H1 (cell line): ENCODE measurements at regions not wholly inside any gene's neighbourhood (a gene's known extent, or its start where the extent isn't known, plus 50 kb on each side); places are given as distances from the start of the nearest gene placed in this dataset.

Experiments
- CTCF ChIA-PET: fragments of 300-600 bp; sonication (Branson Sonifier 250); formaldehyde crosslinking; loops from one replicate; lab custom pipeline; 2021; ENCODE audit not compliant: partially characterized antibody; lab: Charles Lee
- POLR2A ChIA-PET: fragments of 300-600 bp; sonication (Branson Sonifier 250); formaldehyde crosslinking; loops from one replicate; lab custom pipeline; 2021; ENCODE audit warnings: inconsistent platforms; ENCODE audit not compliant: partially characterized antibody; lab: Charles Lee
- DNase-seq, 2 experiments: peaks; one replicate each; pipeline versions ENCODE4 v3.0.0 to v3.0.0-alpha.2; 2010 to 2022; ENCODE audit warnings: low spot score in 2 of 2, low read depth in 1 of 2, mixed read lengths in 1 of 2
- FAIRE-seq: peaks from 2 replicates; lab custom pipeline; 2011; peaks lifted over from hg19 to GRCh38; lab: Jason Lieb, UNC
- H2AFZ ChIP-seq: 2 replicates; pipeline ENCODE4 v1.8.1; 2012; ENCODE audit warnings: low read length, inconsistent platforms
- H2AK5ac ChIP-seq: 2 replicates; pipeline ENCODE4 v1.6.1; 2013; ENCODE audit warnings: low read depth, low read length
- H2BK120ac ChIP-seq: replicated peaks from 2 replicates; pipeline ENCODE3; 2013; ENCODE audit warnings: low read depth, low read length, inconsistent platforms
- H2BK12ac ChIP-seq: 2 replicates; pipeline ENCODE4 v1.6.1; 2013; ENCODE audit warnings: low read depth, low read length
- H2BK15ac ChIP-seq: 2 replicates; pipeline ENCODE4 v1.6.1; 2013; ENCODE audit warnings: low read length
- H2BK20ac ChIP-seq: 2 replicates; pipeline ENCODE4 v1.6.1; 2013; ENCODE audit warnings: low read length
- H2BK5ac ChIP-seq: 2 replicates; pipeline ENCODE4 v1.6.1; 2013; ENCODE audit warnings: low read depth, low read length
- H3K14ac ChIP-seq: 2 replicates; pipeline ENCODE4 v1.6.1; 2013; ENCODE audit warnings: inconsistent platforms; ENCODE audit not compliant: insufficient read length
- H3K18ac ChIP-seq: 2 replicates; pipeline ENCODE4 v1.6.1; 2013; ENCODE audit warnings: low read length; ENCODE audit errors: extremely low read depth
- H3K23ac ChIP-seq: 2 replicates; pipeline ENCODE4 v1.6.1; 2013; ENCODE audit warnings: inconsistent platforms; ENCODE audit not compliant: insufficient read length
- H3K23me2 ChIP-seq: 2 replicates; pipeline ENCODE4 v1.6.1; 2013; ENCODE audit warnings: low read depth, low read length
- H3K27ac ChIP-seq: 2 replicates; pipeline ENCODE4 v1.6.1; 2011; ENCODE audit warnings: low read depth, low read length, inconsistent platforms
- H3K27me3 ChIP-seq, 4 experiments: replicated peaks in 1 of 4; 1 replicate in 1 of 4; 2 replicates in 3 of 4; pipeline versions ENCODE4 v1.6.1 to v1.8.1; 2011 to 2013; ENCODE audit warnings: low read length in 3 of 4, mild to moderate bottlenecking in 3 of 4, inconsistent platforms in 2 of 4, mixed read lengths in 2 of 4, moderate library complexity in 1 of 4; ENCODE audit not compliant: control insufficient read depth in 3 of 4, insufficient read depth in 3 of 4; ENCODE audit errors: extremely low read depth in 1 of 4
- H3K36me3 ChIP-seq, 4 experiments: 2 replicates each; pipeline versions ENCODE4 v1.6.1 to v1.8.1; 2011 to 2013; ENCODE audit warnings: mild to moderate bottlenecking in 4 of 4, low read length in 3 of 4, moderate library complexity in 2 of 4, control low read depth in 1 of 4, inconsistent platforms in 1 of 4; ENCODE audit not compliant: insufficient read depth in 4 of 4, control insufficient read depth in 2 of 4
- H3K4ac ChIP-seq: replicated peaks from 2 replicates; pipeline ENCODE3; 2013; ENCODE audit warnings: low read length, low read depth, mixed read lengths, inconsistent platforms; ENCODE audit not compliant: insufficient read length
- H3K4me1 ChIP-seq, 4 experiments: replicated peaks in 1 of 4; 1 replicate in 1 of 4; 2 replicates in 3 of 4; pipeline versions ENCODE4 v1.6.1 to v1.8.1; 2011 to 2013; ENCODE audit warnings: low read length in 3 of 4, inconsistent platforms in 2 of 4, mixed read lengths in 1 of 4; ENCODE audit not compliant: insufficient read depth in 4 of 4, control insufficient read depth in 3 of 4
- H3K4me2 ChIP-seq, 2 experiments: 2 replicates each; pipeline versions ENCODE4 v1.6.1 to v1.8.1; 2011 to 2013; ENCODE audit warnings: low read depth in 2 of 2, low read length in 2 of 2, control low read depth in 1 of 2, inconsistent platforms in 1 of 2, mild to moderate bottlenecking in 1 of 2; ENCODE audit not compliant: insufficient read depth in 1 of 2
- H3K4me3 ChIP-seq, 4 experiments: fragments of 200-600, 300-600 bp in 1 of 4; sonication (generic), shearing (Covaris generic), sonication (Bioruptor Twin) in 1 of 4; 2 replicates each; pipeline versions ENCODE4 v1.5.1 to v1.8.1; 2011 to 2016; ENCODE audit warnings: low read length in 4 of 4, low read depth in 3 of 4, control low read depth in 2 of 4, inconsistent platforms in 2 of 4, mild to moderate bottlenecking in 2 of 4, mixed read lengths in 1 of 4, moderate library complexity in 1 of 4; ENCODE audit not compliant: insufficient read depth in 2 of 4; ENCODE audit errors: extremely low read depth in 1 of 4
- H3K56ac ChIP-seq: replicated peaks from 2 replicates; pipeline ENCODE3; 2013; ENCODE audit warnings: low read depth, mild to moderate bottlenecking, mixed read lengths, low read length, inconsistent platforms; ENCODE audit not compliant: insufficient read length
- H3K79me1 ChIP-seq: 2 replicates; pipeline ENCODE4 v1.6.1; 2013; ENCODE audit warnings: low read depth, low read length, control low read depth
- H3K79me2 ChIP-seq, 2 experiments: 2 replicates each; pipeline versions ENCODE4 v1.6.1 to v1.8.1; 2012 to 2013; ENCODE audit warnings: low read length in 2 of 2, mild to moderate bottlenecking in 2 of 2, inconsistent platforms in 1 of 2; ENCODE audit not compliant: insufficient read depth in 2 of 2, control insufficient read depth in 1 of 2
- H3K9ac ChIP-seq, 4 experiments: replicated peaks in 1 of 4; 1 replicate in 1 of 4; 2 replicates in 3 of 4; pipeline versions ENCODE4 v1.6.1 to v1.8.1; 2011 to 2013; ENCODE audit warnings: low read depth in 3 of 4, low read length in 3 of 4, control low read depth in 2 of 4, mild to moderate bottlenecking in 2 of 4, moderate library complexity in 2 of 4, inconsistent platforms in 1 of 4; ENCODE audit errors: extremely low read depth in 1 of 4
- H3K9me3 ChIP-seq, 2 experiments: 2 replicates each; pipeline versions ENCODE4 v1.6.1 to v1.8.1; 2012 to 2013; ENCODE audit warnings: mild to moderate bottlenecking in 2 of 2, moderate library complexity in 2 of 2, control low read depth in 1 of 2, inconsistent platforms in 1 of 2, low read depth in 1 of 2, low read length in 1 of 2, mixed read lengths in 1 of 2; ENCODE audit not compliant: insufficient read depth in 2 of 2
- H4K20me1 ChIP-seq, 2 experiments: replicated peaks in 1 of 2; 2 replicates each; pipeline versions ENCODE3 to v1.8.1; 2011 to 2013; ENCODE audit warnings: inconsistent platforms in 2 of 2, low read length in 2 of 2, mild to moderate bottlenecking in 1 of 2; ENCODE audit not compliant: insufficient read depth in 2 of 2, control insufficient read depth in 1 of 2
- H4K5ac ChIP-seq: 2 replicates; pipeline ENCODE4 v1.6.1; 2013; ENCODE audit warnings: low read length, low read depth, mixed read lengths, inconsistent platforms; ENCODE audit not compliant: insufficient read length
- H4K8ac ChIP-seq: 2 replicates; pipeline ENCODE4 v1.8.0; 2013; ENCODE audit warnings: mild to moderate bottlenecking, moderate library complexity, low read length, inconsistent platforms; ENCODE audit not compliant: insufficient read depth; ENCODE audit errors: extremely low read depth
- H4K91ac ChIP-seq: replicated peaks from 2 replicates; pipeline ENCODE3; 2013; ENCODE audit warnings: low read length, mixed read lengths, inconsistent platforms; ENCODE audit not compliant: insufficient read length
- ASH2L ChIP-seq: fragments of 200-600, 300-600 bp; sonication (generic); IDR thresholded peaks from one replicate; pipeline ENCODE4 v1.7.1; 2017; ENCODE audit warnings: low read length
- CBX5 ChIP-seq: fragments of 300-800, 300-1000 bp; sonication (generic); IDR thresholded peaks from 2 replicates; pipeline ENCODE4 v1.7.1; 2016; ENCODE audit warnings: antibody characterized with exemption, low read length, low read depth
- CEBPB ChIP-seq: IDR thresholded peaks from 2 replicates; pipeline ENCODE4 v1.6.1; 2012; ENCODE audit warnings: low read depth, low read length
- CTCF ChIP-seq, 3 experiments: IDR thresholded peaks; 1 replicate in 2 of 3; 2 replicates in 1 of 3; pipeline versions ENCODE4 v1.5.1 to v1.6.1; 2011; ENCODE audit warnings: low read length in 3 of 3, mild to moderate bottlenecking in 3 of 3, inconsistent platforms in 2 of 3, low read depth in 1 of 3, moderate library complexity in 1 of 3; ENCODE audit not compliant: insufficient read depth in 1 of 3; ENCODE audit errors: control extremely low read depth in 1 of 3
- GABPA ChIP-seq: IDR thresholded peaks from 2 replicates; pipeline ENCODE4 v1.6.1; 2011; ENCODE audit warnings: mild to moderate bottlenecking, low read length, moderate library complexity, borderline replicate concordance; ENCODE audit not compliant: insufficient read depth
- JUN ChIP-seq: IDR thresholded peaks from 2 replicates; pipeline ENCODE4 v1.6.1; 2011; ENCODE audit warnings: low read depth, mild to moderate bottlenecking, improper control_type of control experiment, low read length
- JUND ChIP-seq: IDR thresholded peaks from 2 replicates; pipeline ENCODE4 v1.6.1; 2011; ENCODE audit warnings: mild to moderate bottlenecking, improper control_type of control experiment, low read length
- MAFK ChIP-seq: IDR thresholded peaks from 2 replicates; pipeline ENCODE4 v1.6.1; 2012; ENCODE audit warnings: low read depth, mild to moderate bottlenecking, improper control_type of control experiment, low read length
- RAD21 ChIP-seq, 2 experiments: IDR thresholded peaks in 1 of 2; conservative IDR thresholded peaks in 1 of 2; 2 replicates each; pipeline ENCODE4 v1.6.1; 2011; ENCODE audit warnings: low read depth in 2 of 2, low read length in 2 of 2, improper control_type of control experiment in 1 of 2, inconsistent platforms in 1 of 2, mild to moderate bottlenecking in 1 of 2, moderate library complexity in 1 of 2
- RBBP5 ChIP-seq: IDR thresholded peaks from 2 replicates; pipeline ENCODE4 v1.7.1; 2012; ENCODE audit warnings: low read depth, mild to moderate bottlenecking, inconsistent platforms, low read length, moderate library complexity, borderline replicate concordance
- SIX5 ChIP-seq: IDR thresholded peaks from 2 replicates; pipeline ENCODE4 v1.6.1; 2011; ENCODE audit warnings: mild to moderate bottlenecking, low read depth, low read length
- SP2 ChIP-seq: IDR thresholded peaks from 2 replicates; pipeline ENCODE4 v1.6.1; 2012; ENCODE audit warnings: mild to moderate bottlenecking, low read length, inconsistent platforms
- SP4 ChIP-seq: IDR thresholded peaks from 2 replicates; pipeline ENCODE4 v1.6.1; 2012; ENCODE audit warnings: low read length, inconsistent platforms
- WGBS, 2 experiments: shearing (Covaris generic) in 1 of 2; methylation state at CpG; one replicate each; pipeline versions ENCODE4 v1.1.6 to v1.1.7; 2013 to 2015; ENCODE audit warnings: low lambda C conversion rate in 2 of 2, mixed read lengths in 2 of 2, inconsistent platforms in 1 of 2, low coverage in 1 of 2, missing lambda C conversion rate in 1 of 2; ENCODE audit not compliant: insufficient replicate concordance in 2 of 2, insufficient coverage in 1 of 2, insufficient read length in 1 of 2; ENCODE audit errors: extremely low coverage in 1 of 2, missing lambda C conversion rate in 1 of 2; 5-methylcytosine and 5-hydroxymethylcytosine counted together

DNA sequence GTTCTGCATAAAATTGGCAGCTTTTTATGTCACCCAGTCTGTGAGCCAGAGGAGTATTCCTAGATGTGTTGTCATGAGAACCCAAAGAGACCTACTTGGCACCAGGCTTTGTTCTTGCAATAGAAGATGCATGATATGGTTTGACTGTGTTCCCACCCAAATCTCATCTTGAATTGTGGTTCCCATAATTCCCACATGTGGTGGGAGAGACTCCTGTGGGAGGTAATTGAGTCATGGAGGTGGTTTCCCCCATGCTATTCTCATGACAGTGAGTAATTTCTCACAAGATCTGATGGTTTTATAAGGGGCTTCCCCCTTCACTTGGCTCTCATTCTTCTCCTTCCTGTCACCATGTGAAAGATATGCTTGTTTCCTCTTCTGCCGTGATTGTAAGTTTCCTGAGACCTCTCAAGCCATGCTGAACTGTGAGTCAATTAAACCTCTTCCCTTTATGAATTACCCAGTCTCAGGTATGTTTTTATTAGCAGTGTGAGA is 572.0 kb upstream of the ATP2B1 start:
- no peaks in the 10 kb centered on the region; the same call in 1 of the 2 replicates for H3K23me2 ChIP-seq
- no peak overlapping the region for H2BK5ac ChIP-seq
- H2BK15ac ChIP-seq = no peak overlapping the region
- no peaks in the 10 kb centered on the region for H4K20me1 ChIP-seq
- no peak overlapping the region for H4K91ac ChIP-seq
- no peaks in the 10 kb centered on the region for H3K79me2 ChIP-seq
- H4K5ac ChIP-seq = no peak overlapping the region
- no peak overlapping the region for H2BK12ac ChIP-seq
- FAIRE-seq (no peak), DNase-seq (no peak)
- H3K56ac ChIP-seq = no peak overlapping the region
- WGBS, 2 experiments = 92% methylated on average over 1 of the region's 1 CpG; no CpG with 5 or more reads in 1 of the 2 experiments
- ChIA-PET POLR2A (no interaction called here), CTCF (interaction anchor here (1.1 kb wide), 1 partner anchor 11 kb away, joined by 4 read pairs; no protein-coding TSS in a partner anchor)
- H3K18ac ChIP-seq = no peak overlapping the region
- H3K14ac ChIP-seq = no peak overlapping the region
- H3K4me2 ChIP-seq = no peak overlapping the region
- no peaks in the 10 kb centered on the region for H3K4me1 ChIP-seq
- H3K23ac ChIP-seq = no peak overlapping the region
- H3K4me3 ChIP-seq = no peak overlapping the region
- H3K79me1 ChIP-seq = no peaks in the 10 kb centered on the region
- H3K9me3 ChIP-seq = peaks cover 17 to 20% of the 10 kb centered on the region in 2 experiments
- H3K27me3 ChIP-seq = no peaks in the 10 kb centered on the region
- no peak overlapping the region for H4K8ac ChIP-seq
- H2AK5ac ChIP-seq = no peak overlapping the region
- no peak overlapping the region for H3K4ac ChIP-seq
- no peaks in the 10 kb centered on the region for H3K36me3 ChIP-seq
- no peak overlapping the region for H3K27ac ChIP-seq
- H2BK20ac ChIP-seq = no peak overlapping the region
- H2AFZ ChIP-seq = no peak overlapping the region
- no peak overlapping the region for H3K9ac ChIP-seq
- H2BK120ac ChIP-seq = no peak overlapping the region
- TF ChIP-seq JUND = no peak
- no peak for TF ChIP-seq RAD21 (IDR thresholded peaks at IDR 0.05 in 1 of 2, conservative IDR thresholded peaks at IDR 0.05 in 1 of 2; ENCODE audit: low read depth in 2 of 2, low read length in 2 of 2)
- no peak for TF ChIP-seq CBX5
- no peak for TF ChIP-seq SP4
- no peak for TF ChIP-seq GABPA
- no peak for TF ChIP-seq SIX5
- no peak for TF ChIP-seq RBBP5
- no peak for TF ChIP-seq SP2
- no peak for TF ChIP-seq JUN
- TF ChIP-seq MAFK = no peak
- TF ChIP-seq CEBPB = no peak
- TF ChIP-seq CTCF (IDR thresholded peaks at IDR 0.05; ENCODE audit: control extremely low read depth in 1 of 3, insufficient read depth in 1 of 3, low read depth in 1 of 3, low read length in 3 of 3) = no peak
- no peak for TF ChIP-seq ASH2L
